Keratinocyte (primary cell): ENCODE measurements at regions not wholly inside any gene's neighbourhood (a gene's known extent, or its start where the extent isn't known, plus 50 kb on each side); places are given as distances from the start of the nearest gene placed in this dataset.

Experiments
- DNase-seq: peaks from one replicate; pipeline ENCODE4 v3.0.0-alpha.2; 2011; ENCODE audit warnings: low read depth, missing footprints, low spot score
- FAIRE-seq: peaks from 2 replicates; lab custom pipeline; 2011; peaks lifted over from hg19 to GRCh38; lab: Jason Lieb, UNC
- H2AFZ ChIP-seq: 2 replicates; pipeline ENCODE4 v1.6.0; 2012; ENCODE audit warnings: low read length, control low read depth, inconsistent platforms; ENCODE audit not compliant: control insufficient read depth
- H3K27ac ChIP-seq: 2 replicates; pipeline ENCODE4 v1.5.1; 2011; ENCODE audit warnings: low read length; ENCODE audit not compliant: control insufficient read depth, insufficient read depth
- H3K27me3 ChIP-seq: 3 replicates; pipeline ENCODE4 v1.6.0; 2011; ENCODE audit warnings: low read length; ENCODE audit not compliant: control insufficient read depth, insufficient read depth; ENCODE audit errors: extremely low read depth
- H3K36me3 ChIP-seq, 2 experiments: 2 replicates in 1 of 2; 3 replicates in 1 of 2; pipeline ENCODE4 v1.5.1; 2011; ENCODE audit warnings: low read length in 2 of 2, mild to moderate bottlenecking in 1 of 2; ENCODE audit not compliant: control insufficient read depth in 2 of 2, insufficient read depth in 2 of 2; ENCODE audit errors: extremely low read depth in 1 of 2
- H3K4me1 ChIP-seq: 3 replicates; pipeline ENCODE4 v1.5.1; 2011; ENCODE audit warnings: low read length; ENCODE audit not compliant: control insufficient read depth, insufficient read depth; ENCODE audit errors: extremely low read depth
- H3K4me2 ChIP-seq: 3 replicates; pipeline ENCODE4 v1.6.0; 2011; ENCODE audit warnings: low read depth, low read length; ENCODE audit not compliant: control insufficient read depth, insufficient read depth; ENCODE audit errors: extremely low read depth
- H3K4me3 ChIP-seq, 3 experiments: fragments of 200-600 bp in 1 of 3; sonication (generic) in 1 of 3; 2 replicates in 2 of 3; 3 replicates in 1 of 3; pipeline ENCODE4 v1.5.1; 2011 to 2016; ENCODE audit warnings: low read length in 3 of 3, mild to moderate bottlenecking in 3 of 3, control low read depth in 2 of 3, inconsistent platforms in 1 of 3, low read depth in 1 of 3, mixed read lengths in 1 of 3, mixed run types in 1 of 3, moderate library complexity in 1 of 3; ENCODE audit not compliant: control insufficient read depth in 2 of 3, insufficient read depth in 2 of 3; ENCODE audit errors: extremely low read depth in 1 of 3
- H3K79me2 ChIP-seq: 2 replicates; pipeline ENCODE4 v1.6.0; 2012; ENCODE audit warnings: low read length; ENCODE audit not compliant: control insufficient read depth, insufficient read depth
- H3K9ac ChIP-seq: 3 replicates; pipeline ENCODE4 v1.6.0; 2011; ENCODE audit warnings: low read length; ENCODE audit not compliant: control insufficient read depth, insufficient read depth; ENCODE audit errors: extremely low read depth
- H3K9me1 ChIP-seq: 3 replicates; pipeline ENCODE4 v1.6.0; 2011; ENCODE audit warnings: low read length; ENCODE audit not compliant: control insufficient read depth, insufficient read depth; ENCODE audit errors: extremely low read depth
- H3K9me3 ChIP-seq: 2 replicates; pipeline ENCODE4 v1.5.1; 2012; ENCODE audit warnings: low read depth, low read length; ENCODE audit not compliant: control insufficient read depth
- H4K20me1 ChIP-seq: 3 replicates; pipeline ENCODE4 v1.6.0; 2011; ENCODE audit warnings: low read length; ENCODE audit not compliant: control insufficient read depth, insufficient read depth; ENCODE audit errors: extremely low read depth
- CTCF ChIP-seq, 3 experiments: IDR thresholded peaks in 1 of 3; conservative IDR thresholded peaks in 1 of 3; optimal IDR thresholded peaks in 1 of 3; 2 replicates in 2 of 3; 3 replicates in 1 of 3; pipeline versions ENCODE3 to v1.5.1; 2011; ENCODE audit warnings: low read length in 3 of 3, mild to moderate bottlenecking in 3 of 3, moderate library complexity in 2 of 3, control low read depth in 1 of 3, inconsistent platforms in 1 of 3; ENCODE audit not compliant: insufficient read depth in 2 of 3; ENCODE audit errors: extremely low read depth in 1 of 3
- EZH2 ChIP-seq: IDR thresholded peaks from one replicate; pipeline ENCODE4 v1.6.1; 2012; ENCODE audit warnings: inconsistent platforms, mild to moderate bottlenecking, low read length, moderate library complexity
- dilution Hi-C: fragments of 300-500 bp; cut with MboI; formaldehyde crosslinking; loops from one replicate; pipeline ENCODE4 v1.7.0; 2020; ENCODE audit warnings: low sequenced_read_pairs; ENCODE audit not compliant: extremely low pct_ligation_motif_present

GRCh38 chr4:176443646-176444409, 124.1 kb downstream of the SPCS3 start:
- H3K9me3 ChIP-seq: no peaks in the 10 kb centered on the region
- H3K36me3 ChIP-seq: no peaks in the 10 kb centered on the region
- TF ChIP-seq EZH2 (no peak), CTCF (optimal IDR thresholded peaks at IDR 0.05 in 1 of 3, IDR thresholded peaks at IDR 0.05 in 1 of 3, conservative IDR thresholded peaks at IDR 0.05 in 1 of 3; ENCODE audit: extremely low read depth in 1 of 3, insufficient read depth in 2 of 3, low read length in 3 of 3) (no peak)
- H3K27me3 ChIP-seq: no peaks in the 10 kb centered on the region
- H3K9me1 ChIP-seq: no peaks in the 10 kb centered on the region
- no peaks in the 10 kb centered on the region for H3K79me2 ChIP-seq
- peak overlapping the region; percentile 28 for H3K9ac ChIP-seq
- dilution Hi-C loops: no loop called here
- DNase-seq (no peak), FAIRE-seq (peak; percentile 93)
- no peak overlapping the region for H3K4me3 ChIP-seq
- peak overlapping the region; percentile 67 for H3K27ac ChIP-seq
- H4K20me1 ChIP-seq: no peaks in the 10 kb centered on the region
- peaks cover 33% of the 10 kb centered on the region for H3K4me1 ChIP-seq
- peak overlapping the region; percentile 52 for H3K4me2 ChIP-seq
- no peak overlapping the region for H2AFZ ChIP-seq

- Histone ChIP-seq H3K9ac (no peak overlapping the region), H3K27ac (peak overlapping the region; percentile 67), H3K4me3 (no peak overlapping the region), H3K9me3 (no peaks in the 10 kb centered on the region), H3K36me3 (no peaks in the 10 kb centered on the region), H3K4me2 (peak overlapping the region; percentile 29), H2AFZ (no peak overlapping the region), H4K20me1 (no peaks in the 10 kb centered on the region), H3K4me1 (peaks cover 29% of the 10 kb centered on the region), H3K27me3 (no peaks in the 10 kb centered on the region), H3K9me1 (no peaks in the 10 kb centered on the region), H3K79me2 (no peaks in the 10 kb centered on the region)
- no peak for TF ChIP-seq CTCF (optimal IDR thresholded peaks at IDR 0.05 in 1 of 3, IDR thresholded peaks at IDR 0.05 in 1 of 3, conservative IDR thresholded peaks at IDR 0.05 in 1 of 3; ENCODE audit: extremely low read depth in 1 of 3, insufficient read depth in 2 of 3, low read length in 3 of 3)
- TF ChIP-seq EZH2: no peak
- DNase-seq (no peak), FAIRE-seq (no peak)
- dilution Hi-C loops: no loop called here
Observed at GRCh38 chr4:176444741-176445140, 125.0 kb downstream of the SPCS3 start.
